HL-60 (cell line): ENCODE measurements at regions not wholly inside any gene's neighbourhood (a gene's known extent, or its start where the extent isn't known, plus 50 kb on each side); places are given as distances from the start of the nearest gene placed in this dataset.

Source experiments
- DNase-seq, 2 experiments: peaks; one replicate each; pipeline ENCODE4 v3.0.0-alpha.2; 2010 to 2020; ENCODE audit warnings: low read depth in 1 of 2, low spot score in 1 of 2
- H3K27ac ChIP-seq: fragments of 250-450 bp; sonication (Bioruptor Pico); replicated peaks from 2 replicates; pipeline ENCODE4 v1.5.1; 2020; ENCODE audit warnings: mild to moderate bottlenecking, moderate library complexity
- H3K27me3 ChIP-seq: fragments of 250-450 bp; sonication (Bioruptor Pico); 2 replicates; pipeline ENCODE4 v1.5.1; 2021; ENCODE audit warnings: mild to moderate bottlenecking, moderate library complexity; ENCODE audit not compliant: insufficient read depth, poor library complexity, severe bottlenecking
- H3K4me3 ChIP-seq: replicated peaks from 2 replicates; pipeline ENCODE4 v1.5.1; 2011; ENCODE audit warnings: mild to moderate bottlenecking, control low read depth, low read length; ENCODE audit not compliant: insufficient read depth
- CTCF ChIP-seq: IDR thresholded peaks from one replicate; pipeline ENCODE4 v1.5.1; 2011; ENCODE audit warnings: low read length, control low read depth, inconsistent platforms; ENCODE audit not compliant: insufficient read depth
- GABPA ChIP-seq: IDR thresholded peaks from 2 replicates; pipeline ENCODE4 v1.6.1; 2012; ENCODE audit warnings: low read depth
- POLR2AphosphoS5 ChIP-seq: IDR thresholded peaks from 2 replicates; pipeline ENCODE4 v1.6.1; 2012; ENCODE audit warnings: low read depth
- REST ChIP-seq: IDR thresholded peaks from 2 replicates; pipeline ENCODE4 v1.6.1; 2012; ENCODE audit warnings: low read depth; ENCODE audit not compliant: insufficient replicate concordance
- SPI1 ChIP-seq: IDR thresholded peaks from 2 replicates; pipeline ENCODE4 v1.6.1; 2012; ENCODE audit warnings: low read depth, mild to moderate bottlenecking, borderline replicate concordance

- Histone ChIP-seq H3K27me3 (no peaks in the 10 kb centered on the region), H3K4me3 (no peak overlapping the region), H3K27ac (no peak overlapping the region)
- no peak for TF ChIP-seq REST
- TF ChIP-seq GABPA: no peak
- TF ChIP-seq CTCF: no peak
- no peak for TF ChIP-seq POLR2AphosphoS5
- no peak for TF ChIP-seq SPI1
- DNase-seq: no peak
Measured at GRCh38 chr5:33257807-33258429, 182.8 kb upstream of the TARS1 start.

GRCh38 chr5:33258553-33258952 is 182.2 kb upstream of the TARS1 start:
- H3K27me3 ChIP-seq: no peaks in the 10 kb centered on the region
- H3K4me3 ChIP-seq: no peak overlapping the region
- no peak overlapping the region for H3K27ac ChIP-seq
- DNase-seq: no peak
- TF ChIP-seq REST (no peak), SPI1 (no peak), CTCF (no peak), GABPA (no peak)

GRCh38 chr5:33260098-33260497 is 180.7 kb upstream of the TARS1 start:
- no peak overlapping the region for H3K27ac ChIP-seq
- no peak for TF ChIP-seq GABPA
- no peak for TF ChIP-seq CTCF
- no peak for TF ChIP-seq SPI1
- TF ChIP-seq POLR2AphosphoS5: no peak
- TF ChIP-seq REST: no peak
- no peaks in the 10 kb centered on the region for H3K27me3 ChIP-seq
- no peak for DNase-seq
- no peak overlapping the region for H3K4me3 ChIP-seq
